ENCODE measurements at regions not wholly inside any gene's neighbourhood (a gene's known extent, or its start where the extent isn't known, plus 50 kb on each side); places are given as distances from the start of the nearest gene placed in this dataset.

DNA sequence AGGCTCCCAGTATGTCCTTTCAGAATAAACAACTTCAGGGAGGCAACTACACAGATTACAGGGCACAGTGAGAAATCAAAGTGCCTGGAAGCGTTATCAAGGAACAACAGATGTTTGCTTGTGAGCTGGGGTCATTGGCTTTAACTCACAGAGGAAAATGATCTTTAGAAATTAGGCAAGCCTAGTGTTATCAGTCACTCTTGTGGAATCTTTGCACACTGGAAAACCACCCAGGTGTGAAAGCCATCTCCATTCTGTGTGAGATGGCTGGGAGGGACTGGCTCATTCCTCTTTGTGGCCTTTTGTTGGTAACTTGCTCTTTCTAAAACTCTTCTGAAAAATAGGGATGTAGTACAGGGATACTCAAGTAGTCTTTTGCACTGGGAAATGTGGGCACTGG is 716.0 kb downstream of the XPNPEP1 start:
- DNase-seq (ENCODE audit: low spot score), result no peak
- intact Hi-C loops (cut with micrococcal nuclease; ENCODE audit: unreplicated experiment), result no loop called here
- Histone ChIP-seq H3K4me3 (ENCODE audit: low read depth, low read length, poor library complexity, severe bottlenecking) (no peak overlapping the region), H3K27ac (ENCODE audit: low read depth, low read length, poor library complexity, severe bottlenecking) (no peak overlapping the region), H3K4me1 (ENCODE audit: insufficient read depth, low read length, poor library complexity, severe bottlenecking) (no peaks in the 10 kb centered on the region), H3K36me3 (ENCODE audit: insufficient read depth, low read length) (no peaks in the 10 kb centered on the region), H3K4me2 (ENCODE audit: low read length) (no peak overlapping the region), H3K9me3 (ENCODE audit: low read length) (no peaks in the 10 kb centered on the region), H3K9me2 (ENCODE audit: insufficient read depth, low read length) (no peaks in the 10 kb centered on the region), H3K79me2 (ENCODE audit: insufficient read depth, low read depth, low read length) (no peaks in the 10 kb centered on the region), H2AFZ (ENCODE audit: low read length) (no peak overlapping the region), H4K20me1 (ENCODE audit: insufficient read depth, low read length) (no peaks in the 10 kb centered on the region)
- CTCF ChIA-PET (ENCODE audit: unreplicated experiment), result no interaction called here
- POLR2A ChIA-PET, result interaction anchor here (1.2 kb wide), 1 partner anchor 9 kb away, joined by 3 read pairs; no protein-coding TSS in a partner anchor
- no peak for TF ChIP-seq EZH2phosphoT487 (IDR thresholded peaks at IDR 0.05; ENCODE audit: borderline replicate concordance, low read depth, low read length)
- TF ChIP-seq, protein P1, sequence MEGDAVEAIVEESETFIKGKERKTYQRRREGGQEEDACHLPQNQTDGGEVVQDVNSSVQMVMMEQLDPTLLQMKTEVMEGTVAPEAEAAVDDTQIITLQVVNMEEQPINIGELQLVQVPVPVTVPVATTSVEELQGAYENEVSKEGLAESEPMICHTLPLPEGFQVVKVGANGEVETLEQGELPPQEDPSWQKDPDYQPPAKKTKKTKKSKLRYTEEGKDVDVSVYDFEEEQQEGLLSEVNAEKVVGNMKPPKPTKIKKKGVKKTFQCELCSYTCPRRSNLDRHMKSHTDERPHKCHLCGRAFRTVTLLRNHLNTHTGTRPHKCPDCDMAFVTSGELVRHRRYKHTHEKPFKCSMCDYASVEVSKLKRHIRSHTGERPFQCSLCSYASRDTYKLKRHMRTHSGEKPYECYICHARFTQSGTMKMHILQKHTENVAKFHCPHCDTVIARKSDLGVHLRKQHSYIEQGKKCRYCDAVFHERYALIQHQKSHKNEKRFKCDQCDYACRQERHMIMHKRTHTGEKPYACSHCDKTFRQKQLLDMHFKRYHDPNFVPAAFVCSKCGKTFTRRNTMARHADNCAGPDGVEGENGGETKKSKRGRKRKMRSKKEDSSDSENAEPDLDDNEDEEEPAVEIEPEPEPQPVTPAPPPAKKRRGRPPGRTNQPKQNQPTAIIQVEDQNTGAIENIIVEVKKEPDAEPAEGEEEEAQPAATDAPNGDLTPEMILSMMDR (conservative IDR thresholded peaks at IDR 0.05; ENCODE audit: low read length), result no peak
- BruUV-seq (replicated peaks), result no TSS peak

- intact Hi-C loops (cut with micrococcal nuclease; ENCODE audit: unreplicated experiment), result no loop called here
- DNase-seq (ENCODE audit: low spot score), result no peak
- ChIA-PET CTCF (ENCODE audit: unreplicated experiment) (no interaction called here), POLR2A (no interaction called here)
- H3K4me1 ChIP-seq (ENCODE audit: insufficient read depth, low read length, poor library complexity, severe bottlenecking), result no peaks in the 10 kb centered on the region
- BruUV-seq (replicated peaks), result no TSS peak
- H3K4me3 ChIP-seq (ENCODE audit: low read depth, low read length, poor library complexity, severe bottlenecking), result no peak overlapping the region
- TF ChIP-seq, protein P1 (conservative IDR thresholded peaks at IDR 0.05; ENCODE audit: low read length), result no peak
- no peak for TF ChIP-seq EZH2phosphoT487 (IDR thresholded peaks at IDR 0.05; ENCODE audit: borderline replicate concordance, low read depth, low read length)
- H3K36me3 ChIP-seq (ENCODE audit: insufficient read depth, low read length), result no peaks in the 10 kb centered on the region
- H3K9me2 ChIP-seq (ENCODE audit: insufficient read depth, low read length), result no peaks in the 10 kb centered on the region
- no peaks in the 10 kb centered on the region for H3K79me2 ChIP-seq (ENCODE audit: insufficient read depth, low read depth, low read length)
- no peak overlapping the region for H2AFZ ChIP-seq (ENCODE audit: low read length)
- no peaks in the 10 kb centered on the region for H3K9me3 ChIP-seq (ENCODE audit: low read length)
- no peak overlapping the region for H3K4me2 ChIP-seq (ENCODE audit: low read length)
- H3K27ac ChIP-seq (ENCODE audit: low read depth, low read length, poor library complexity, severe bottlenecking), result no peak overlapping the region
- no peaks in the 10 kb centered on the region for H4K20me1 ChIP-seq (ENCODE audit: insufficient read depth, low read length)
These were observed 717.3 kb downstream of the XPNPEP1 start for GRCh38 chr10:109205929-109206585.

DNA sequence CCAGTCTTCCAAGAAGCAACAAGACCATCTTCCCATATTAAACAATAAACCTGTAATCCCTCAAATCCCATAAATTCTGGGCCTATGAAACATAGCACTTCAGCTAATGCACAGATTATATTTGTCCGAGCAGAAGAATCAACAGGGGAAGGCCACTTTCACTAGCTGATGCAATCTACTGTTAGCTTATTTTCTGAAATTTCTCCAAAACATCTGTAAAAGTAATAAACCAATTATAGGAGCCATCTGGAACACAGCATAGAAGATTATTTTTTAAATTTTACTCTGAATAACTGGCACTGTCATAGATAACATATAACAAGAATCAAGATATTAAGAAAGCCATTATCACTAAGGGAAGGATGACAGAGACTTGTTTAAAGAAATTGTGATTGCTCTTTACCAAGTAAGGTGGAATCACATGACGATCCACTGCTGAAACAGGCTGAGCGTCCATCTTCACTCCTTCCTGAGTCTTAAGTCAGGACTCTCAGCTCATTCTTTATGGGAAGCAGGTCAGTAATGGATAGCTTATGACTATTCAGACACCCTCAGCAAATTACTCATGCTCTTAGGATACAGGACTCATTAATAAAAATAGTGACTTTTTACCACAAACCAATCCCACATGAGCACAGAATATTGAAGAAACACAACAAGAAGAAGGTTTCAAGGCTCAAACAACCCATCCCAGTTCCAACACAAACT is 719.5 kb downstream of the XPNPEP1 start:
- POLR2A ChIA-PET, result interaction anchor here (0.5 to 0.6 kb wide), 2 partner anchors 13 to 152 kb away, joined by 3 read pairs; no protein-coding TSS in a partner anchor
- intact Hi-C loops (cut with micrococcal nuclease; ENCODE audit: unreplicated experiment), result no loop called here
- Histone ChIP-seq H3K9me3 (ENCODE audit: low read length) (no peaks in the 10 kb centered on the region), H3K4me2 (ENCODE audit: low read length) (no peak overlapping the region), H3K9me2 (ENCODE audit: insufficient read depth, low read length) (no peaks in the 10 kb centered on the region), H3K4me1 (ENCODE audit: insufficient read depth, low read length, poor library complexity, severe bottlenecking) (no peaks in the 10 kb centered on the region), H3K36me3 (ENCODE audit: insufficient read depth, low read length) (no peaks in the 10 kb centered on the region), H2AFZ (ENCODE audit: low read length) (no peak overlapping the region), H3K27ac (ENCODE audit: low read depth, low read length, poor library complexity, severe bottlenecking) (no peak overlapping the region), H3K4me3 (ENCODE audit: low read depth, low read length, poor library complexity, severe bottlenecking) (no peak overlapping the region), H4K20me1 (ENCODE audit: insufficient read depth, low read length) (no peaks in the 10 kb centered on the region), H3K79me2 (ENCODE audit: insufficient read depth, low read depth, low read length) (no peaks in the 10 kb centered on the region)
- no peak for DNase-seq (ENCODE audit: low spot score)
- TF ChIP-seq, protein P1 (conservative IDR thresholded peaks at IDR 0.05; ENCODE audit: low read length), result no peak
- no peak for TF ChIP-seq EZH2phosphoT487 (IDR thresholded peaks at IDR 0.05; ENCODE audit: borderline replicate concordance, low read depth, low read length)
- CTCF ChIA-PET (ENCODE audit: unreplicated experiment), result no interaction called here
- BruUV-seq (replicated peaks), result no TSS peak

Measured in OCI-LY7 (cell line).